Neural cell (in vitro differentiated cells): ENCODE measurements at regions not wholly inside any gene's neighbourhood (a gene's known extent, or its start where the extent isn't known, plus 50 kb on each side); places are given as distances from the start of the nearest gene placed in this dataset.

Experiments used
- H2AFZ ChIP-seq: fragments of 200-600, 300-800 bp; sonication (generic), shearing (Covaris generic); 2 replicates; pipeline ENCODE4 v1.6.0; 2014; ENCODE audit warnings: low read depth, mild to moderate bottlenecking, antibody characterized with exemption, low read length, moderate library complexity
- H3F3A ChIP-seq: fragments of 200-600 bp; shearing (Covaris generic); 2 replicates; pipeline ENCODE4 v1.6.1; 2016; ENCODE audit warnings: mild to moderate bottlenecking, moderate library complexity, mixed read lengths, antibody characterized with exemption, low read length; ENCODE audit not compliant: insufficient read depth, poor library complexity, severe bottlenecking
- H3K27ac ChIP-seq: fragments of 200-600, 300-800 bp; sonication (generic), shearing (Covaris generic); 2 replicates; pipeline ENCODE4 v1.5.1; 2014; ENCODE audit warnings: mild to moderate bottlenecking, low read length, moderate library complexity
- H3K27me3 ChIP-seq: fragments of 300-800, 200-600 bp; sonication (generic), shearing (Covaris generic); 2 replicates; pipeline ENCODE4 v1.6.0; 2014; ENCODE audit warnings: mild to moderate bottlenecking, low read depth, low read length, moderate library complexity; ENCODE audit not compliant: insufficient read depth
- H3K36me3 ChIP-seq: fragments of 300-800, 200-600 bp; sonication (generic), shearing (Covaris generic); 2 replicates; pipeline ENCODE4 v1.5.1; 2014; ENCODE audit warnings: mild to moderate bottlenecking, antibody characterized with exemption, low read length, moderate library complexity; ENCODE audit not compliant: insufficient read depth
- H3K4me2 ChIP-seq: fragments of 300-800, 200-600 bp; sonication (generic), shearing (Covaris generic); 2 replicates; pipeline ENCODE4 v1.6.0; 2014; ENCODE audit warnings: mild to moderate bottlenecking, low read length
- H3K4me3 ChIP-seq: fragments of 300-800, 200-600 bp; sonication (generic), shearing (Covaris generic); 2 replicates; pipeline ENCODE4 v1.5.1; 2014; ENCODE audit warnings: mild to moderate bottlenecking, low read length, moderate library complexity
- H3K79me2 ChIP-seq: fragments of 200-600 bp; shearing (Covaris generic); replicated peaks from 2 replicates; pipeline ENCODE4 v1.6.0; 2014; ENCODE audit warnings: mild to moderate bottlenecking, low read length, moderate library complexity; ENCODE audit not compliant: insufficient read depth
- H3K9ac ChIP-seq: fragments of 300-800, 200-600 bp; sonication (generic), shearing (Covaris generic); 2 replicates; pipeline ENCODE4 v1.6.1; 2016; ENCODE audit warnings: mild to moderate bottlenecking, low read length, mixed read lengths
- H3K9me2 ChIP-seq: fragments of 200-600 bp; shearing (Covaris generic); 2 replicates; pipeline ENCODE4 v1.6.1; 2016; ENCODE audit warnings: mild to moderate bottlenecking, low read length, mixed read lengths; ENCODE audit not compliant: insufficient read depth
- H3K9me3 ChIP-seq: fragments of 200-600, 300-800 bp; sonication (generic), shearing (Covaris generic); 2 replicates; pipeline ENCODE4 v1.6.1; 2016; ENCODE audit warnings: mild to moderate bottlenecking, mixed run types, low read length, moderate library complexity, mixed read lengths
- H4K20me1 ChIP-seq: fragments of 200-600 bp; shearing (Covaris generic); 2 replicates; pipeline ENCODE4 v1.6.1; 2016; ENCODE audit warnings: mild to moderate bottlenecking, mixed run types; ENCODE audit not compliant: insufficient read depth
- EP300 ChIP-seq: fragments of 450-650 bp; conservative IDR thresholded peaks from 2 replicates; pipeline ENCODE4 v1.6.1; 2014; ENCODE audit warnings: antibody characterized with exemption, mild to moderate bottlenecking, moderate library complexity; ENCODE audit not compliant: poor library complexity, severe bottlenecking
- EZH2 ChIP-seq: fragments of 200-600, 300-800 bp; shearing (Covaris generic), sonication (generic); IDR thresholded peaks from 2 replicates; pipeline ENCODE4 v1.6.1; 2014; ENCODE audit warnings: antibody characterized with exemption, low read length, borderline replicate concordance, mild to moderate bottlenecking; ENCODE audit not compliant: insufficient read depth, poor library complexity, severe bottlenecking
- MXI1 ChIP-seq: fragments of 450-650 bp; conservative IDR thresholded peaks from 2 replicates; pipeline ENCODE4 v1.6.1; 2014; ENCODE audit warnings: antibody characterized with exemption, mild to moderate bottlenecking; ENCODE audit not compliant: poor library complexity, severe bottlenecking
- POLR2AphosphoS5 ChIP-seq: IDR thresholded peaks from 2 replicates; pipeline ENCODE4 v1.6.1; 2012
- RAD21 ChIP-seq: fragments of 450-650 bp; conservative IDR thresholded peaks from 2 replicates; pipeline ENCODE4 v1.6.1; 2014; ENCODE audit warnings: antibody characterized with exemption, mild to moderate bottlenecking, moderate library complexity
- SMC3 ChIP-seq: fragments of 450-650 bp; conservative IDR thresholded peaks from 2 replicates; pipeline ENCODE4 v1.6.1; 2014; ENCODE audit warnings: antibody characterized with exemption, mild to moderate bottlenecking, moderate library complexity; ENCODE audit not compliant: poor library complexity
- TAF1 ChIP-seq: IDR thresholded peaks from 2 replicates; pipeline ENCODE4 v1.6.1; 2012; ENCODE audit warnings: low read depth
- TF ChIP-seq, protein P1 (sequence below): fragments of 450-650 bp; IDR thresholded peaks from 2 replicates; pipeline ENCODE4 v1.5.1; 2014; ENCODE audit warnings: antibody characterized with exemption, mild to moderate bottlenecking, moderate library complexity; ENCODE audit not compliant: poor library complexity, severe bottlenecking
- TF ChIP-seq, protein P2 (sequence below): IDR thresholded peaks from 2 replicates; pipeline ENCODE4 v1.6.1; 2012; ENCODE audit warnings: borderline replicate concordance

DNA sequence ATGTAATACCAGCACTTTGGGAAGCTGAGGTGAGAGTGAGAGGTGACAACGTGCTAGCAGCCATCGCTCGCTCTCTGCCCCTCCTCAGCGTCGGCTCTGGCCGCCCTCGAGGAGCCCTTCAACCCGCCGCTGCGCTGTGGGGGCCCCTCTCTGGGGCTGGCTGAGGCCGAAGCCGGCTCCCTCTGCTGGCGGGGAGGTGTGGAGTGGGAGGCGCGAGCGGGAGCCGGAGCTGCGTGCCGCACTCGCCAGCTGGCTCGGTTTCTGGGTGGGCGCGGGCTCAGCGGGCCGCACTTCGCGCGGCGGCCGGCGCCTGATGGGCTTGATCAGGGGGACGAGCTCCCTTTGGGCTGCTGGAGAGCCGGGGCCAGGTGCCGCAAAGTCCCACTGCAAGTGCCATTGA lies 98.9 kb upstream of the UBASH3B start:
- no peaks in the 10 kb centered on the region for H3K27me3 ChIP-seq
- TF ChIP-seq POLR2AphosphoS5: no peak
- TF ChIP-seq, protein P1, sequence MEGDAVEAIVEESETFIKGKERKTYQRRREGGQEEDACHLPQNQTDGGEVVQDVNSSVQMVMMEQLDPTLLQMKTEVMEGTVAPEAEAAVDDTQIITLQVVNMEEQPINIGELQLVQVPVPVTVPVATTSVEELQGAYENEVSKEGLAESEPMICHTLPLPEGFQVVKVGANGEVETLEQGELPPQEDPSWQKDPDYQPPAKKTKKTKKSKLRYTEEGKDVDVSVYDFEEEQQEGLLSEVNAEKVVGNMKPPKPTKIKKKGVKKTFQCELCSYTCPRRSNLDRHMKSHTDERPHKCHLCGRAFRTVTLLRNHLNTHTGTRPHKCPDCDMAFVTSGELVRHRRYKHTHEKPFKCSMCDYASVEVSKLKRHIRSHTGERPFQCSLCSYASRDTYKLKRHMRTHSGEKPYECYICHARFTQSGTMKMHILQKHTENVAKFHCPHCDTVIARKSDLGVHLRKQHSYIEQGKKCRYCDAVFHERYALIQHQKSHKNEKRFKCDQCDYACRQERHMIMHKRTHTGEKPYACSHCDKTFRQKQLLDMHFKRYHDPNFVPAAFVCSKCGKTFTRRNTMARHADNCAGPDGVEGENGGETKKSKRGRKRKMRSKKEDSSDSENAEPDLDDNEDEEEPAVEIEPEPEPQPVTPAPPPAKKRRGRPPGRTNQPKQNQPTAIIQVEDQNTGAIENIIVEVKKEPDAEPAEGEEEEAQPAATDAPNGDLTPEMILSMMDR: no peak
- no peak for TF ChIP-seq TAF1
- TF ChIP-seq MXI1: no peak
- TF ChIP-seq EP300: no peak
- TF ChIP-seq, protein P2, sequence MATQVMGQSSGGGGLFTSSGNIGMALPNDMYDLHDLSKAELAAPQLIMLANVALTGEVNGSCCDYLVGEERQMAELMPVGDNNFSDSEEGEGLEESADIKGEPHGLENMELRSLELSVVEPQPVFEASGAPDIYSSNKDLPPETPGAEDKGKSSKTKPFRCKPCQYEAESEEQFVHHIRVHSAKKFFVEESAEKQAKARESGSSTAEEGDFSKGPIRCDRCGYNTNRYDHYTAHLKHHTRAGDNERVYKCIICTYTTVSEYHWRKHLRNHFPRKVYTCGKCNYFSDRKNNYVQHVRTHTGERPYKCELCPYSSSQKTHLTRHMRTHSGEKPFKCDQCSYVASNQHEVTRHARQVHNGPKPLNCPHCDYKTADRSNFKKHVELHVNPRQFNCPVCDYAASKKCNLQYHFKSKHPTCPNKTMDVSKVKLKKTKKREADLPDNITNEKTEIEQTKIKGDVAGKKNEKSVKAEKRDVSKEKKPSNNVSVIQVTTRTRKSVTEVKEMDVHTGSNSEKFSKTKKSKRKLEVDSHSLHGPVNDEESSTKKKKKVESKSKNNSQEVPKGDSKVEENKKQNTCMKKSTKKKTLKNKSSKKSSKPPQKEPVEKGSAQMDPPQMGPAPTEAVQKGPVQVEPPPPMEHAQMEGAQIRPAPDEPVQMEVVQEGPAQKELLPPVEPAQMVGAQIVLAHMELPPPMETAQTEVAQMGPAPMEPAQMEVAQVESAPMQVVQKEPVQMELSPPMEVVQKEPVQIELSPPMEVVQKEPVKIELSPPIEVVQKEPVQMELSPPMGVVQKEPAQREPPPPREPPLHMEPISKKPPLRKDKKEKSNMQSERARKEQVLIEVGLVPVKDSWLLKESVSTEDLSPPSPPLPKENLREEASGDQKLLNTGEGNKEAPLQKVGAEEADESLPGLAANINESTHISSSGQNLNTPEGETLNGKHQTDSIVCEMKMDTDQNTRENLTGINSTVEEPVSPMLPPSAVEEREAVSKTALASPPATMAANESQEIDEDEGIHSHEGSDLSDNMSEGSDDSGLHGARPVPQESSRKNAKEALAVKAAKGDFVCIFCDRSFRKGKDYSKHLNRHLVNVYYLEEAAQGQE: no peak
- no peak for TF ChIP-seq EZH2
- H3K9ac ChIP-seq: no peak overlapping the region
- no peaks in the 10 kb centered on the region for H3K9me2 ChIP-seq
- H3K36me3 ChIP-seq: no peaks in the 10 kb centered on the region
- H4K20me1 ChIP-seq: no peaks in the 10 kb centered on the region
- no peaks in the 10 kb centered on the region for H3F3A ChIP-seq
- no peak overlapping the region for H3K4me2 ChIP-seq
- H2AFZ ChIP-seq: no peak overlapping the region
- no peak overlapping the region for H3K27ac ChIP-seq
- no peak overlapping the region for H3K4me3 ChIP-seq
- no peaks in the 10 kb centered on the region for H3K9me3 ChIP-seq
- H3K79me2 ChIP-seq: no peaks in the 10 kb centered on the region

DNA sequence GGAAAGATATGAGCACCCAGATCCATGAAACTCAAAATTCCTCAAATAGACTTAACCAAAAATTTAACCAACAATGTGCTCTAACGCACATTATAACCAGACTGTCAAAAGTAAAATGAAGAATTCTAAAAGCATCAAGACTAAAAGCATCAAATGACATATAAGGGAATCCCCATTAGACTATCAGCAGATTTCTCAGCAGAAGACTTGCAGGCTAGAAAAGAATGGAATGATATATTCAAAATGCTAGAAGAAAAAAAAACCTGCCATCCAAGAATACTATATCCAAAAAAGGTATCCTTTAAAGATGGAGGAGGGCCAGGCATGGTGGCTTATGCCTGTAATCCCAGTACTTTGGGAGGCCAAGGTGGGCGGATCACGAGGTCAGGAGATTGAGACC lies 117.5 kb upstream of the UBASH3B start:
- H3K4me2 ChIP-seq: no peak overlapping the region
- peaks cover 8% of the 10 kb centered on the region for H3K9me3 ChIP-seq
- H3K36me3 ChIP-seq: no peaks in the 10 kb centered on the region
- H3K4me3 ChIP-seq: no peak overlapping the region
- TF ChIP-seq TAF1 (no peak), RAD21 (no peak), POLR2AphosphoS5 (no peak), MXI1 (no peak), EP300 (no peak), EZH2 (no peak), SMC3 (no peak)
- TF ChIP-seq, protein P2: no peak
- TF ChIP-seq, protein P1: no peak
- H3F3A ChIP-seq: no peaks in the 10 kb centered on the region
- H3K9me2 ChIP-seq: no peaks in the 10 kb centered on the region
- H3K27me3 ChIP-seq: no peaks in the 10 kb centered on the region
- H3K9ac ChIP-seq: no peak overlapping the region
- H3K27ac ChIP-seq: no peak overlapping the region
- no peaks in the 10 kb centered on the region for H3K79me2 ChIP-seq
- H2AFZ ChIP-seq: no peak overlapping the region
- no peaks in the 10 kb centered on the region for H4K20me1 ChIP-seq
